Activated CD4-positive, alpha-beta T cell treated with anti-CD3 and anti-CD28 coated beads for 36 hours (primary cell): ENCODE measurements at regions not wholly inside any gene's neighbourhood (a gene's known extent, or its start where the extent isn't known, plus 50 kb on each side); places are given as distances from the start of the nearest gene placed in this dataset.

Experiments
- ATAC-seq: fragments of 200-7000 bp; cut with Tn5 transposase; one replicate; pipeline ENCODE4 v1.10.0; 2021; ENCODE audit warnings: mild to moderate bottlenecking, moderate library complexity
- CTCF ChIA-PET: fragments of 350-600 bp; sonication (Branson Sonifier 250); formaldehyde crosslinking; loops from one replicate; lab custom pipeline; 2021; ENCODE audit warnings: antibody characterized with exemption; lab: Charles Lee
- POLR2A ChIA-PET: fragments of 350-600 bp; sonication (Branson Sonifier 250); formaldehyde crosslinking; loops from one replicate; lab custom pipeline; 2021; ENCODE audit warnings: antibody characterized with exemption, inconsistent platforms; lab: Charles Lee
- DNase-seq: peaks from one replicate; pipeline ENCODE4 v3.0.0-alpha.2; 2020
- H3K27ac Mint-ChIP-seq: one replicate; pipeline ENCODE4 v1.8.0; 2021; ENCODE audit warnings: mixed read lengths
- H3K27me3 Mint-ChIP-seq: one replicate; pipeline ENCODE4 v1.8.0; 2021; ENCODE audit warnings: mixed read lengths
- H3K36me3 Mint-ChIP-seq: one replicate; pipeline ENCODE4 v1.8.0; 2021; ENCODE audit warnings: low read depth, mixed read lengths
- H3K4me1 Mint-ChIP-seq: one replicate; pipeline ENCODE4 v1.8.0; 2021; ENCODE audit warnings: mixed read lengths
- H3K4me3 Mint-ChIP-seq: one replicate; pipeline ENCODE4 v1.8.0; 2021; ENCODE audit warnings: mild to moderate bottlenecking, moderate library complexity, mixed read lengths
- H3K9me3 Mint-ChIP-seq: one replicate; pipeline ENCODE4 v1.8.0; 2021; ENCODE audit warnings: low read depth, mixed read lengths
- intact Hi-C, 2 experiments: fragments of 100-400 bp; cut with DNase I in 1 of 2; cut with micrococcal nuclease in 1 of 2; formaldehyde crosslinking; loops; one replicate each; pipeline versions ENCODE4 v1.14.2 to v1.15.1; 2022 to 2024; cut with DNase I, micrococcal nuclease

DNA sequence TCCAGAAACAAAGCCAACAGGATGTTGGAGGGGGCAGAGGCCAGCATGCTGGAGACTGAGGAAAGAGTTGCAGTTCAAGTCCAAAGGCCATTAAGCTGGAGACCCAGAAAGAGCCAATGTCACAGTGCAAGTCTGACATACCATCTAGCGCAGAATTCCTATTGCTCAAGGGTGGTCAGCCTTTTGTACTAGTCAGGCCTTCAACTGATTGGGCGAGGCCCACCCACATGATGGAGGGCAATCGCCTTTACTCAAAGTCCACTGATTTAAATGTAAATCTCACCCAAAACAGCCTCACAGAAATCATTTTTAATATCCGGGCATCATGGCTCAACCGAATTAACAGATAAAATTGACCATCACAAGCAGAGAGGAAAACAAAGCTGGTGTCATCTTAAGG is 113.9 kb downstream of the RCN1 start:
- CTCF ChIA-PET: no interaction called here
- intact Hi-C loops: no loop called here

DNA sequence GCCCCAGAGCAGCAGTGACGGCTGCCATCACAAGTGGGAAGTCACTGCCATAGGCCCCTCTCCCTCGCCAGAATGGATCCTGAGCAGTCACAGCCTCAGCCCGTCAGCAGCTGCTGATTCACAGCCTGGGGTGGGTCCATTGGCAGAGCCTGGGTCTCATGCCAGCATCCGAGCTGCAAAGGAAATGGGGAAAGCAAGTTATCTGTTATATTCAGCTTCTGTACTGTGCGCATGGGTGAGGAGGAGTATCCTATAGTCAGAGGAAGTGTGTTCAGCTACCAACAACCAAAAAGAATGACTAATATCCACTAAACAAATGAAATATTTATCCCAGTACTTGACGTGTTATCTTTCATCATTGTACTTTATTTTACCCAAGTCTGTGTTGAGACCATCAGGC is 119.7 kb downstream of the RCN1 start:
- POLR2A ChIA-PET: no interaction called here
- DNase-seq: no peak
- H3K36me3 Mint-ChIP-seq: no peaks in the 10 kb centered on the region
- H3K27me3 Mint-ChIP-seq: peaks cover 21% of the 10 kb centered on the region
- H3K9me3 Mint-ChIP-seq: no peaks in the 10 kb centered on the region
- H3K27ac Mint-ChIP-seq: no peak overlapping the region
- intact Hi-C loops: no loop called here
- H3K4me1 Mint-ChIP-seq: peaks cover 4% of the 10 kb centered on the region
- no peak overlapping the region for H3K4me3 Mint-ChIP-seq
- ATAC-seq: no peak
- CTCF ChIA-PET: interaction anchor here (1.0 kb wide), 1 partner anchor 13 kb away, joined by 4 read pairs; no protein-coding TSS in a partner anchor

More for the DNA sequence above, 113.9 kb downstream of the RCN1 start:
- H3K27me3 Mint-ChIP-seq: peaks cover 12% of the 10 kb centered on the region
- DNase-seq (no peak), ATAC-seq (no peak)
- H3K4me1 Mint-ChIP-seq: no peaks in the 10 kb centered on the region
- H3K9me3 Mint-ChIP-seq: no peaks in the 10 kb centered on the region
- POLR2A ChIA-PET: no interaction called here
- H3K36me3 Mint-ChIP-seq: no peaks in the 10 kb centered on the region
- H3K27ac Mint-ChIP-seq: no peak overlapping the region
- no peak overlapping the region for H3K4me3 Mint-ChIP-seq

DNA sequence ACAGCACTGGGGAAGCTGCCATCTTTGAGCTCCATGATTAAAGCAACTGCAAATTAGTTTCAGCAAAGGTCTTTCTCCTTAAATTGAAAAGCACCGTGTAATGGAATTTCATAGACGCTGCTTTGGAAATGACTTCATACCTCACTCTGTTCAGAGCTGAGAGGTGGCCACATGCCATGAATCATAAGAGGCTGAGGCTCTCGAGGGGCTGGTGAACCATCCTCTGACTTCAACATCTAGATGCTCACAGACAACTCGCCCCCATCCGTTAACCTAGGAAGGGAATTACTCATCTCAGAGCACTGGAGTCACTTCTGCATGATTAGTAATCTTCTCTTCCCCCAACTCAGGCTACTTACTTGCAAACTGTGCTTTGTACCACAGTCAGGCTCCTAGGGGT is 122.3 kb downstream of the RCN1 start:
- peak; percentile 73 for DNase-seq
- ChIA-PET POLR2A (interaction anchor here (0.7 kb wide), 1 partner anchor 46 kb away, joined by 3 read pairs; no protein-coding TSS in a partner anchor), CTCF (interaction anchor here (0.9 kb wide), 1 partner anchor 19 kb away, joined by 6 read pairs; no protein-coding TSS in a partner anchor)

DNA sequence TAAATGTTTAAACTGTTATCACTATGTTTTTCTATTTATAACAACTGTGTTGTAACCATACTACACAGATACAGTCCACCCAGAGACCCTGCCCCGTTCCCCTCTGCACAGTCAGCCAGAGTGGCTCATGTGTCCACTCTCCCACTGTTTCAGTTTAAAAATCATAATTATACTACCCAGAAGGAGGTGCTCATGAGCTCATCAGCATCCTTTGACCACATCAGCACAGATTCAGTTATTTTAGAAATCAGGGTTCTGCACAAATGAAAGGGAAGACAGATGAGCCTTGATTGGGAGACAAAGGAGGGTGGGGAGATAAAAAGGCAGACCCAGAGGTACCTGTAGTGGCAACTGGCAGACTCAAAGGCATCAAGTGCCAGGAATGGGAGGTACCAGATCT is 124.3 kb downstream of the RCN1 start:
- CTCF ChIA-PET: interaction anchor here (0.6 to 0.7 kb wide), 2 partner anchors 81 to 883 kb away, joined by 3 to 4 read pairs; no protein-coding TSS in a partner anchor
- Mint-ChIP-seq H3K36me3 (no peaks in the 10 kb centered on the region), H3K27me3 (peaks cover 9% of the 10 kb centered on the region), H3K4me3 (no peak overlapping the region), H3K27ac (no peak overlapping the region), H3K4me1 (peaks cover 4% of the 10 kb centered on the region), H3K9me3 (no peaks in the 10 kb centered on the region)
- ATAC-seq: no peak
- DNase-seq: no peak
- intact Hi-C loops: no loop called here
- POLR2A ChIA-PET: no interaction called here

More for the DNA sequence above, 122.3 kb downstream of the RCN1 start:
- Mint-ChIP-seq H3K4me3 (no peak overlapping the region), H3K27me3 (peaks cover 18% of the 10 kb centered on the region), H3K4me1 (peaks cover 4% of the 10 kb centered on the region), H3K9me3 (no peaks in the 10 kb centered on the region), H3K27ac (no peak overlapping the region), H3K36me3 (no peaks in the 10 kb centered on the region)
- intact Hi-C loops: no loop called here
- ATAC-seq: peak; percentile 100

DNA sequence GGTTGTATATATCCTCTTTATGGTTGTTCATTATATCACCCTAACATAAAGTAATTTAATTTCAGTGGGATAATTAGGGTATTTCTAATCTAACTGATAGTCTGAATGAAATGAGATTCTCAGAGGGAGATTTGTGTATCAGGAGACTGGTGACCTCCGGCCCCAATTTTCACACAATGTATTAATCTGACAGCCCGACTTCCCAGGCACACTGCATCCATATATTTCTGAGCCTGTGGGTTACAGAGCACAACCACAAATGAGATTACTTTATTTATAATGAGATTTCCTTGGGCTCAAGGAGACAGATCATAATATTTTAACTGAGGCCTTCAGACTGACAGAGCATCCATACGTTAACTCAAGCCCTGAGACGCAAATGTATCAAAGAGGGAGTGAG is 125.9 kb downstream of the RCN1 start:
- no peak for ATAC-seq
- H3K27me3 Mint-ChIP-seq: peaks cover 2% of the 10 kb centered on the region
- ChIA-PET POLR2A (no interaction called here), CTCF (no interaction called here)
- intact Hi-C loops: no loop called here
- no peaks in the 10 kb centered on the region for H3K36me3 Mint-ChIP-seq
- H3K9me3 Mint-ChIP-seq: no peaks in the 10 kb centered on the region
- H3K27ac Mint-ChIP-seq: no peak overlapping the region
- no peak overlapping the region for H3K4me3 Mint-ChIP-seq
- DNase-seq: no peak
- H3K4me1 Mint-ChIP-seq: peaks cover 4% of the 10 kb centered on the region

DNA sequence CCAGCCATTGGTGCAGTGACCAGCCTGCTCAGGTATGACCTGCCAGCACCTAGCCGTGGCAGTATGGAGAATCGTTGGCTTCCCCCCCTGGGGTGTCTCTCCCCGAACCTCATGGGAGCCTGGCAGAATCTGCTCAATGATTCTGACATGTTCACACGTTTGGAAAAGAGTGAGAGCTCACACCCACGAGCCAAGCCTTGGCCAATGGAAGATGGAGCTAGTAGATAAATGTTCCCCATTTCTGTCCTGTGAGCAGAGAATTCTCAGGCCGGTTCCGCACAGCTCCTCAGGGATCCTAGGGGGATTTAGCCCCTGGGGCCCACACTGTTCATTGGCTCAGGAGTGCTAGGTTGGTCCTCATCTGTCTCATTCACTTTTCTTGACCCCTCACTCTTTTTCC is 128.4 kb downstream of the RCN1 start:
- ATAC-seq: no peak

DNA sequence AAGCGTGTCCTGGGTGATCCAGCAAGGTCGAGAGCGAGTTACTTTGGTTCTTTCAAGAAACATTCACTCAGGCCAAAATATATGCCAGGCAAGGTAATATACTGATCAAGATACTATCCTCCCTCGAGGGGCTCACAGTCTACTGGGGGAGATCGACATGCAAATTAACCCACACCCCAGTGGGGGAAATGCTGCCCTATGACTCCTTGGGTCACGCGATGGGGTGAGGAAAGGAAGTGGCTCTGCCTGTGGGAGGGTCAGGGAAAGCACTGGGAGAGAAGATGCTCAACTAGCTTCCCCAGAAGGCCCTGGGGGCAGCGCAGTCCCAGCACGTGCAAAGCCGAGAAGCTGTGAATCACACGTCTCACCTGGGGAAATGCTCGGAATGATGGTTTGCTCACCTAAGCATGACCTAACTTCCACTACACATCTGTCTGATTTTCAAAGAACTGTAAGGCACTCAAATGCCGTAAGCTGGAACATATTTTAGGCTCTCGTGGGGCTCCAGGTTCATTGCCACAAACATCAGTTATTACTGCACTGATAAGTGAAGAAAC is 130.7 kb downstream of the RCN1 start:
- POLR2A ChIA-PET: no interaction called here
- ATAC-seq (no peak), DNase-seq (no peak)
- Mint-ChIP-seq H3K4me3 (no peak overlapping the region), H3K36me3 (no peaks in the 10 kb centered on the region), H3K4me1 (no peaks in the 10 kb centered on the region), H3K27me3 (peaks cover 2% of the 10 kb centered on the region), H3K9me3 (no peaks in the 10 kb centered on the region), H3K27ac (no peak overlapping the region)
- intact Hi-C loops: no loop called here
- CTCF ChIA-PET: no interaction called here

More for the DNA sequence above, 128.4 kb downstream of the RCN1 start:
- intact Hi-C loops: no loop called here
- Mint-ChIP-seq H3K27me3 (no peaks in the 10 kb centered on the region), H3K36me3 (no peaks in the 10 kb centered on the region), H3K4me1 (no peaks in the 10 kb centered on the region), H3K9me3 (no peaks in the 10 kb centered on the region), H3K4me3 (no peak overlapping the region), H3K27ac (no peak overlapping the region)
- POLR2A ChIA-PET: interaction anchor here (0.6 kb wide), 1 partner anchor 12 kb away, joined by 3 read pairs; no protein-coding TSS in a partner anchor
- DNase-seq: no peak
- CTCF ChIA-PET: interaction anchor here (1.5 kb wide), 1 partner anchor 13 kb away, joined by 3 read pairs; no protein-coding TSS in a partner anchor

DNA sequence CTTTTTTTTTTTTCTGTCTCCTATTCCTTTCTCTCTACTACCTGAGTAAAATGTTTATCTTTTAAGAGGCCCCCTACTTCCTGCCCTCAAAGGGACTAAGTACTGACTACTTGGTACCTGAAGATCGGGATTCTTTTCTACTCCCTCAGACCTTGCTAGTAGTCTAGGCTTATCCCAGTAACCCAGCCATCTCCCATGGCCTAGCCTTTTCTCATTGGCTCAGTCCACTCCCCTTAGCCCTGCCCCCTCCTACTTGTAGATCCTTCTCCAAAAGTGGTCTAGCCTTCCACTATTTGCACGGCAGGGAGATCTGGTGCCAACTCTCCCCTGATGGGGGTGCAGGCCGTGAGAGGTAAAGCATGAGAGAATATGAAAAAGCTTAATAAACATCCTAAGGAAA is 133.7 kb downstream of the RCN1 start:
- Mint-ChIP-seq H3K27me3 (peaks cover 4% of the 10 kb centered on the region), H3K27ac (no peak overlapping the region), H3K9me3 (no peaks in the 10 kb centered on the region), H3K4me3 (no peak overlapping the region), H3K36me3 (no peaks in the 10 kb centered on the region), H3K4me1 (no peaks in the 10 kb centered on the region)
- ATAC-seq: no peak
- ChIA-PET CTCF (no interaction called here), POLR2A (no interaction called here)
- intact Hi-C loops: no loop called here
- no peak for DNase-seq

DNA sequence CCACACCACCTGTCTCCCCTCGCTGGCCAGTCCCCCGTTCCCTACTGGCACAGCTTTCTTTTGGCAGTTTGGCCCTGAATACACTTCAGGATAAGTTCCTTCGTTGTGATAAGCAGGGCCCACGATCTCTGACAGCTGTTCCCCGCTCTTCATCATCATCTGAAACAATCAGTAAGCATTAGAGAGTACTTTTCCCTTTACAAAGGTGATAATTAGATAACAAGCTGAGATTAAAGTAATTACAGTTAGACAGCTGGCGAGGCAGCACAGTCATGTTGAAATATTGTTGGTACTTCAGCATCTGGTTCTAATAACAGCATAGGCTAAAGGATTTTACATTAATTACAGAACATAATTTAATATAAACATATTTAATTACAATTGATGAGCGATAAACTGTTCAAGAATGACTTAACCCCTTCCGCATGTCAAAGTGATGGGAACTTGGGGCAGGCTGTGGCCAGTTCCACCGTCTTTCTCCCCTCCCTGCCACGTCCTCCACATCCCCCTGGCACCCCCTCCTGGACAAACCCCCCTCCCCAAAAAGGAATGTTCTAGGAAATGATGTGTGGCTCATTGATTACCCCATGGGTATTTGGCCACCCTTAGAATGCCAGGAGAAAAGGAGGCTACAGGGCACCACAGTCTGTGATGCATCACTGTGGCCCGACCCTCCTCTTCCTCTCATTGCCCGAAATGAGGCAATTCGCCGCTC is 134.9 kb downstream of the RCN1 start:
- no peaks in the 10 kb centered on the region for H3K4me1 Mint-ChIP-seq
- intact Hi-C loops: no loop called here
- DNase-seq (no peak), ATAC-seq (no peak)
- no peak overlapping the region for H3K4me3 Mint-ChIP-seq
- H3K36me3 Mint-ChIP-seq: no peaks in the 10 kb centered on the region
- ChIA-PET CTCF (interaction anchor here (0.7 kb wide), 1 partner anchor 34 kb away, joined by 3 read pairs; no protein-coding TSS in a partner anchor), POLR2A (no interaction called here)
- H3K27ac Mint-ChIP-seq: no peak overlapping the region
- H3K9me3 Mint-ChIP-seq: no peaks in the 10 kb centered on the region
- H3K27me3 Mint-ChIP-seq: peaks cover 4% of the 10 kb centered on the region

DNA sequence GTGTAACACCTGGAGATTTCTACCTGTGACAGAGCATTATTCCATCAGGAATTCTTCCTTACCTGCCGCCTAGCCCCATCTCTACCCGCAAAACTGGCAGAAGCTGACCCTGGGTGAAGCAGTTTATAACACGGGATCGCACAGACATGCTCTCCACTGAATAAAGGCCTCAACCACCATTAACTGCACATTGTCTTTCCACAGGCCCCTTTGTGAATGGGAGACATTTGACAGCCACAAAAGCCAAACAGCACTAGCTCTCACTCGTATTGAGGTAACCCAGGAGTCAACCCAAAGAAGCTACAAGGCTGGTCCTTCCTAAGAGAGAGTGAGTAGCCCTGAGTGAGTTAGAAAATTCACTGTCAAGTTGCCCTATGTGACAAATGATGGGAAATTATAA is 135.6 kb downstream of the RCN1 start:
- ChIA-PET CTCF (interaction anchor here (0.7 kb wide), 1 partner anchor 33 kb away, joined by 3 read pairs; no protein-coding TSS in a partner anchor), POLR2A (no interaction called here)
- Mint-ChIP-seq H3K4me1 (no peaks in the 10 kb centered on the region), H3K9me3 (no peaks in the 10 kb centered on the region), H3K36me3 (no peaks in the 10 kb centered on the region), H3K27ac (no peak overlapping the region), H3K27me3 (peaks cover 4% of the 10 kb centered on the region), H3K4me3 (no peak overlapping the region)
- intact Hi-C loops: no loop called here
- ATAC-seq (no peak), DNase-seq (no peak)

DNA sequence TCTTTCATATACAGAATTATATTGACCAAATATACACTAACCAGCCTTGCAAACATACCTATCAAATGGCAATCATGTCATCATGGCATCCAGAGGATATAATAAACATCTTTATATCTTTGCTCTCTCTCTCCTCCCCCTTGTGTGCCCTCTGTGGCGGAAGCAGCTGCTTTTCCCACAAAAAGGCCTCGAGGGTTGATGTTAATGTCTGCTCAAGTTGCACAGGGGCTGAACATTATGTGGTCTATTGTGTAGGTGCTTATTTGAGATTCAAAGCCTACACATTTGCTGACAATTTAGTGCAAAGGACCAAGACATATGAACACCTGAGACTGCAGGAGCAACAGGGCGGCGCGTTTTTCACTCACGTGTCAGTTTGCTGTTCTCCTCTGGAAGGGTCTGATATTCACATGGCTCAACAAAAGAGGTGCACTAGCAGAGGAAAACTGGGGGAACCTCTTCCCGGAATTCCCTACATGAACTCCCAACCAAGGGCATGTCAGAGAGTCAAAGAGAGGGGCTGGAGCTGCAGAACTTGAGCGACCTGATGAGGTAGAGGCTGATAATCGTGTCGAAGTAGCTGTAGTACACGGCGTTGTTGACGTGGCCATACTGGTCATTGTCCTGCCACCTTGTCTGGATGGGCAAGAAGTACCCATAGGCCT is 138.8 kb downstream of the RCN1 start:
- intact Hi-C loops: no loop called here
- no peak for ATAC-seq
- POLR2A ChIA-PET: interaction anchor here (0.7 kb wide), 1 partner anchor 1123 kb away, joined by 3 read pairs; no protein-coding TSS in a partner anchor
- peaks cover 10% of the 10 kb centered on the region for H3K27me3 Mint-ChIP-seq
- no peak for DNase-seq
- no peaks in the 10 kb centered on the region for H3K36me3 Mint-ChIP-seq
- CTCF ChIA-PET: interaction anchor here (0.6 to 1.4 kb wide), 3 partner anchors 15 to 42 kb away, joined by 3 read pairs; no protein-coding TSS in a partner anchor
- H3K4me3 Mint-ChIP-seq: no peak overlapping the region
- no peaks in the 10 kb centered on the region for H3K4me1 Mint-ChIP-seq
- H3K9me3 Mint-ChIP-seq: no peaks in the 10 kb centered on the region
- no peak overlapping the region for H3K27ac Mint-ChIP-seq
